AG08395 (cell line): ENCODE measurements at regions not wholly inside any gene's neighbourhood (a gene's known extent, or its start where the extent isn't known, plus 50 kb on each side); places are given as distances from the start of the nearest gene placed in this dataset.

Source experiments
- DNase-seq: peaks from one replicate; pipeline ENCODE4 v3.0.0; 2012; ENCODE audit warnings: mixed read lengths, low spot score

DNA sequence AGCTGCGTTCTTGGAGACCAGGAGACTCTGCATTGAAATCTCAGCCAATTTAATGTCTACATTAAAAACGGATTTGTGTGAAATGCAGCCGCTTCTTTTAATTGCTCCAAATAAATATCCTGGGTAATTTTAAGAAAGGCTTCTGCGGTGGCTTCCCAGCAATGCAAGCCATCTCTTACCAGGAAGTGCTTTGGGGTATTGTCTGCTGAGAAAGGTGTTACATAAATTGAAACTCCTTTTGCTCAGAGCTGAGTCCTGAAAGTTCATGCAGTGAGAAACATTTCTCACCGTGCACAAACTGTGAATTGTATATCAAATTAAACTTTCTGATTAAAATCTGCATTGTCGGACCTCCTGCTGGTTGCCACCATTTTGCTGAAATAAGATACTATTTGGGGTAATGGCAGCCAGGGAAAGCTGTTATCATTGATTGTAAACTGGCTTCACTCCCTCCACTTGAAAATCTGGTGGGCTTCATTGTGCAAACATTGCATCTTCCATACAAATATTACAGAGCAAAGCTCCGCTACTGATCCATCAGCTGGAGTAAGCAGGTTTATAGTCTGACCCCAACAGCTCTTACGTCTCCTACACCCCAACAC lies 59.5 kb downstream of the ZIC5 start:
- no peak for DNase-seq

DNA sequence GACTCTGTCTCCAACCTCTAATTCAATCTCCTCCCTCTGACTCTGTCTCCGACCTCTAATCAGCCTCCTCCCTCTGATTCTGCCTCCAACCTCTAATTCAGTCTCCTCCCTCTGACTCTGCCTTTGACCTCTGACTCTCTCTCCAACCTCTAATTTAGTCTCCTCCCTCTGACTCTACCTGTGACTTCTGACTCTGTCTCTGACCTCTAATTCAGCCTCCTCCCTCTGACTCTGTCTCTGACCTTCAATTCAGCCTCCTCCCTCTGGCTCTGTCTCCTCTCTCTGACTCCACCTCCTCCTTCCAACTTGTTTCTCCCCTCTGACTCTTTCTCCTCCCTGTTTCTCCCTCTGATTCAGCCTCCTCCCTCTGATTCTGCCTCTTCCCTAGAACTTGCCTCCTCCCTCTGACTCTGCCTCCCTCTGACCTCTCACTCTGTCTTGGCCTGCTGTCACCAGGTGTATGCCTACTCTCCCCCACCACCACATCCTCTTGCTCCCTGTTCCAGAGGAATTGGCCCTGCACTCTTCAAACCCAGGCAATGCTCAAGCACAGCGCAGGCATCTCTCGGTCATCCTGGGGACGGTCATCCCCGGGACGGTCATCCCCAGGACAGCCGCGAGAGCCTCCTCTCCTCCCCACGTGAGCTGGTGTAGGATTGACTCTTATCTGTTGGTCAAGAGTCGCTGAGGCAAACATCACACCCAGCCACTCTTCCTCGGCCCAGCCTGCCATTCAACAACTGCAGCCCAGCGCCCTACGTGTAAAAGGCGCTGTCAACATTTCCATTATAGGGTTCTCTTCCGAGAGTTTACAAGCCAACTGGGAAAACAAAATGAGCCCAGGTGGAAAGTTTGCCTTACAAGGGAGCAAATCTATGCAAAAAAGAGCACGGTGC lies 60.2 kb downstream of the ZIC5 start:
- no peak for DNase-seq

GRCh38 chr13:99909836-99910619 lies 61.5 kb downstream of the ZIC5 start:
- no peak for DNase-seq

DNA sequence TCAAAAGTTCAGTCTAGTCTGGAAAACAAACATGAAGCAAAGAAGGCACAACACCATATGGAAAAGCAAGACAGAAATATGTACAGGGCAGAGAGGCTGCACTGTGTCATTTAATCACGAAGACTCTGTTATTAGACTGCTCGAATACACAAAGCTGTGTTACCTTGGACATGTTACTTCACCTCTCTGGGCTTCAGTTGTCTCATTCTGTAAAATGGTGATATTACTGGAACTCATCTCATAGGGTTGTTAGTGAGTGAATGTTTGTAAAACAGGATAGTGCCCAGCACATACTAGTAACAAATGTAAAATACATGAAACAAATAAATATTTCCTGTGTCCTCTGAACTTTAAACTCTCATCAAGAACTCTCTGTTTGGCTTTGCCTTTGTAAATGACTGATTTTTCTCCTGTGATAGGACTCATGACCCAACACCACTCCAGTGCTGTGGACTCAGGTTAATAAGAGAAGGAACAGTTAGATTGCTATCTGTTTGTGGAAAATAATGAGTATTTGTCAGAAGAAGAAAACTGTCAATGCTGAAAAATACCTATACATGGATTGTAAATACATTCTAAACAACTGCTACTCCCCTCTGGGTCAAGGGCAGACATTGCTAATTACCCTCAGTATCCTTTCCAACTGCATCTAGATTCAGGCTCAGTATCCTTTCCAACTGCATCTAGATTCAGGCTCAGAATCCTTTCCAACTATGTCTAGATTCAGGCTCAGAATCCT lies 62.3 kb downstream of the ZIC5 start:
- no peak for DNase-seq

GRCh38 chr13:99908140-99908803 lies 63.3 kb downstream of the ZIC5 start:
- no peak for DNase-seq

GRCh38 chr13:99907627-99908026 lies 63.9 kb downstream of the ZIC5 start:
- DNase-seq: no peak

- no peak for DNase-seq
These were observed 64.5 kb downstream of the ZIC5 start for GRCh38 chr13:99907038-99907437.

- no peak for DNase-seq
These were observed 65.8 kb downstream of the ZIC5 start for GRCh38 chr13:99905814-99906213.

DNA sequence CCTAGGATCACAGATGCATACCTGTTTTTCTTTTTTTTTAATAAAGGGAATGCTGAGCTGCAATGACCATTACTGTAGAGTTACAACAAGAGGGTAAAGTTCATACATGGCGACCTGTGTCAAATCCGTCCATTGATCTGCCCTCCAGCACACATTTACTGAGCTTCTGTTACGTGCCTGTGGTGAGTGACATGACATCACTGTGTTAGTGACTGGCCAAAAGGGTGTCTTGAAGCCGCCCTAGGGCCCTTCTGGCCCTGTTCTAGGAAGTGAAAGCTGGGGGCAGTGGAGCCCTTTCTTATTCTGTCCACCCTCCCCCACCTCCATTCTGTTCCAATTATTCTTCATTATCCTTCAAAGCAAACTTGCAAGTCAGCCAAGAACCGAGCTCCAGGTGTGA lies 66.3 kb downstream of the ZIC5 start:
- DNase-seq: no peak

GRCh38 chr13:99903140-99903539 lies 68.4 kb downstream of the ZIC5 start:
- no peak for DNase-seq

GRCh38 chr13:99902657-99903056 lies 68.9 kb downstream of the ZIC5 start:
- no peak for DNase-seq

GRCh38 chr13:99900960-99901359 lies 70.6 kb downstream of the ZIC5 start:
- DNase-seq: no peak

DNA sequence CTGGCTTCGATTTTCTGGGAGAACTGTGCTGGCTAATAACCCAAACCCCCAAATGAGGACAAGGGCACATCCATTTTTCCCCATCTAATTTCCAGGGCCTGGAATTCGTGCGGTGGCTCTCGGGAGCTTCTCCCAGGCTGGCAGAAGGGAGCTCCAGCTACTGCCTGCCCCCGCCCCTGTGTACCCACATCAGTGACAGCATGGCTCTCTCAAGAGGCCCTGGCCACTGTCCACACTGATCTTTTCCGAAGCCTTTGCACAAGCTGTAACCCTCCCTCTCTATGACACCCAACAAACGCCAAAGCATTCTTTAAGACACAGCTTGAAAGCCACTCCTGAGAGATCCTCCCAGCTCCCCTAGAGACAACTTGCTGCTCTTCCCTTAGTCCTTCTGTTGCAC lies 73.1 kb downstream of the ZIC5 start:
- DNase-seq: no peak

DNA sequence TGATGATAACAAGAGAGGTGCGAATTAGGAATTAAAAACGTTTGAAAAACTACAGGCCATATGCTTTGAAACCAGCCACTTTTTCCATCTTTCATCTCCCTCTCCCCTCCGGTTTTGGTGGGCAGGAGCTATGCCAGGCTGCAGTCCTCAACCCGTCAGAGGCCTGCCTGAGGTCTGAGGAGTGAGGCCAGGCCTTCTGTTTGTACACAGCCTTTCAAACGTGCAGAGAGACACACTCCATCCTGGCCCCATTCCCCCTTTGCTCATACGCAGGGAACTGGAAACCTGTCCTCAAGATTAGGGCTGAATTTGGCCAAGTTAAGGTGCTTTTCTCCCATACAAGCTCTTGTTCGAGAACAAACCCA lies 74.5 kb downstream of the ZIC5 start:
- no peak for DNase-seq

- no peak for DNase-seq
These were observed 75.0 kb downstream of the ZIC5 start for GRCh38 chr13:99896369-99897075.

DNA sequence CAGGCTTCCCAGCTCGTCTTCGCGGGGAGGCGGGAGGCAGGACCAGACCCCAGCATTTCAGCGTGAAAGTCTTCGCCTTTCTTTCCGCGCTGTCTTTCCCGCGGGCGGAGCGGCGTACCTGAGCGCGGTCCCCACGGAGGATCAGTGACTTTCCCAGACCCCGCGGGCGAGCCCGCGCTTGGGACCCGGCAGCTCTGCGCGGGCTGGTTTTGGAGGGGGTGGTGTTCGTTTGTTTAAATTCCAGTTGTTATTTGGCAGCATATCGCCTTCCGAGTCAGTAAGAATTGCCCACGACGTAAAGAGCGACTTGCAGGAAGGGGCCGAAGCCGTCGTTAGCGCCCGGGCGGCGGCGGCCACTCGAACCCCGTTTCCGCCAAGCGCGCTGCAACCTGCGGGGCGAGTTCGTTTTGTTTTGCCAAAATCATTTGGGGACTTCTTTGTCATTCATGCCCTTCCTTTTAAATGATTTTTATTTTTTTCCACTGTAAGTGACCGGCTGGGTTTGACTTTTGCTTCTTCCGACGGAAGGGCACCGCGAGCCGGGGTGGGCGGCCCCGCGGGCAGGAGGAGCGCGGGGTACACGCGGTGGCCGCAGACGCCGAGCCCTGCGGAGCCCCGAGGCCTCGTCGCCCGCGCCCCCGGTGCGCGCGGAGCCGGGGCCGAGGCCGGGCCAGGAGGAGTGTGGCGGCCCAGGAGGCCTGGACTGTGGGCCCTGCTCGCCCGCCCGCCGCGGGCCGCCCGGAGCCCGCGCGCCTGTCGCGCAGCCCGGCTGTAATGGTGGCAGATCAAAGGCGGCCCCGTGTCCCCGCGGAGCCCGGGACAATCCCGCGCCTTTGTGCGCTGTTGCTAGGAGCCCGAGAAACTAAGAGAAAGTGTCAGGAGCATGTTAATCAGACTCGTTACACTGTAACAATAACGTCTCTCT lies 75.9 kb downstream of the ZIC5 start:
- DNase-seq: no peak

DNA sequence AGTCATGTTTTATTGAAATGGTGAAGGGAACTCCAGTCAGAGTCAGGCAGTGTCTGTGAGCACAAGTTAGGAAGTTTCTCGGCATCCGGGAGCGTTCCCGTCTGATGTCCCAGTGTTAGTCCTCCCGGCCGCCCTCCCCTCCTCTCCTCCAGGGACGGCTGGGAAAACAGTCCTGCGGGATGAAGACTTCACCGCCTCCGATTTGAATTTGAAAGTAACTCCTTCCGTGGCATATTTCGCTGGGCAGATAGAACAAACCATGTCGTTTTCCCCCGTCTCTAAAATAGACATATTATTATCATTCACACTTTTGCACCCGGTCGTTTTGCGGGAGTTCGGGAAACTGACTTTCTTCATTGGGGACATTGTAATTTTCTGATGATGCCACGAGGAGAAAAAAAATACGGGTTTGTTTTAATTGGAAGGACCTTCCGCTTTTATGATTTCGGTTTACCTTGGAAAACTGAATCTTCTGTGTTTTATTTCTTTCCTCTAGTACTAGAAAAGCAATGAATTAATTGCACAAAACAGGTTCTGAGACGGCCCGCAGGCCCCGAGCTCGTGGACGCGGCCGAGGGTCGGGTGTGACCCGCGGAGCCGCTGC lies 76.6 kb downstream of the ZIC5 start:
- no peak for DNase-seq

DNA sequence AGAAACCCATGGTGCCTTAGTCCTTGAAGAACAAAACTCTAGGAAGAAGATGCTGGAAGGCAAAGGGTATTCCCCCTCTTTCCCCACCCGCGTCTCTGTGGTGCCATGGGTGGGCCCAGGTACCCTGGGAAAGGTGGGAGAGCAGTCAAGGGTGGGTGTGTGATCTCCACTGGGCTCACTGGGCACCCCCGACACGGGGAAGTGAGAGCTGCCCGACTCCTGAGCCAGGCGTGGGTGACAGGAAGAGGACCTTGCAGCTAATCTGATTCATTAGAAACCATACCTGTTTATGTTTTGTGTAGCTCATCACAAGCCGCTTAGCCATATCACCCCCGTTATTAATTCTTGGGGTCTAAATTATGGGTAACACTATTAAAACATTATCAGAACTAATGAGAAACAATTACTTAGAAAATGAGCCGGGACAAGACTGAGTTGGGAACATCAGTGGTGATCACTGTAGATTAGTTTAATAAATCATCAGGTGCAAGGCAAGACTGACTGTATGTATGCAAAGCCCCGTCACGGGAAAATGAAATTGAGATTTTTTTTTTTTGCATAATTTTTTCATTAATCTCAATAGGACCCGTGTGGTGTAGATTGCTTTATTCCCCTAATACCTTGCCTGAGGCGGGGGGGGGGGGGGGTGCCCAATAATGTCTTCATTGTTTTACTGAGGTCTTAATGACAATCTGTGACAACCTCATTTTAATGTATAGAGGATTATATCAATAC lies 77.3 kb downstream of the ZIC5 start:
- no peak for DNase-seq

DNA sequence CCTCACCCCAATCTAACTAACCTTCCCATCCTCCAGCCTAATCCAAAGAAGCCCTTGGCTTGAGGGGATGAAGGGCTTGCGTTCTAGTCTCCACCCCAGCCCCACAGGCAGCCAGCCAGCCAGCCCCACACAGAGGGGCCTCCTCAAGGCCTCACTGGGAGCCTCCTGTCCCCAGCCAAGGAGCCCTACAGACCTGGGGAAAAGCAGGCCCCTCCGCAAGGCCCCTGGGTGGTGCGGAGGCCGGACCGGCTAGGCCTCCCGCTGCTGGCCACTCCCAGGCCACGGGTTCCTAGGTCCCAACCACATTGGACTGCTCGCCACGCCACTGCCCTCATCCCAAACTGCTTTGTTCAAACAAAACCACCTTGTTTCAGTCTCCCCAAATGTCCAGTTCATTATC lies 78.0 kb downstream of the ZIC5 start:
- no peak for DNase-seq
